GM12878 (cell line): ENCODE measurements at regions not wholly inside any gene's neighbourhood (a gene's known extent, or its start where the extent isn't known, plus 50 kb on each side); places are given as distances from the start of the nearest gene placed in this dataset.

ENCODE experiments used
- ATAC-seq: fragments of 200-7000 bp; cut with Tn5 transposase; 3 replicates; pipeline ENCODE4 v1.9.1; 2020; ENCODE audit warnings: mild to moderate bottlenecking, moderate library complexity
- BruUV-seq: library from RNA; stranded (reverse); fragments of 400-500 nt; replicated peaks from 2 replicates; lab custom pipeline; 2021; lab: Mats Ljungman, UMichigan
- CTCF ChIA-PET: fragments of 300-600 bp; sonication (Branson Sonifier 250); formaldehyde crosslinking; extraction: SDS; loops from one replicate; lab custom pipeline; 2021; ENCODE audit warnings: inconsistent platforms; lab: Yijun Ruan, JAX
- POLR2A ChIA-PET: fragments of 350-600 bp; formaldehyde crosslinking; extraction: SDS; loops from one replicate; lab custom pipeline; 2021; ENCODE audit warnings: inconsistent platforms; lab: Charles Lee
- RAD21 ChIA-PET: fragments of 300-600 bp; sonication (Branson Sonifier 250); formaldehyde crosslinking; loops from one replicate; lab custom pipeline; 2023; ENCODE audit warnings: antibody characterized with exemption; ENCODE audit not compliant: unreplicated experiment; lab: Charles Lee
- SMC1A ChIA-PET: fragments of 300-600 bp; sonication (Branson Sonifier 250); formaldehyde crosslinking; loops from one replicate; lab custom pipeline; 2023; ENCODE audit not compliant: unreplicated experiment, uncharacterized antibody; lab: Charles Lee
- DNase-seq: peaks from one replicate; pipeline ENCODE4 v3.0.0-alpha.2; 2011; ENCODE audit warnings: low read depth, low spot score
- FAIRE-seq: peaks from 3 replicates; lab custom pipeline; 2011; peaks lifted over from hg19 to GRCh38; lab: Jason Lieb, UNC
- H2AFZ ChIP-seq: 2 replicates; pipeline ENCODE4 v1.6.0; 2011; ENCODE audit warnings: low read depth, low read length, control low read depth; ENCODE audit not compliant: control insufficient read depth
- H3K27ac ChIP-seq: 2 replicates; pipeline ENCODE4 v1.5.1; 2011; ENCODE audit warnings: control low read depth; ENCODE audit not compliant: control insufficient read depth, insufficient read depth
- H3K27me3 ChIP-seq, 2 experiments: replicated peaks in 1 of 2; 2 replicates each; pipeline versions ENCODE4 v1.6.0 to v1.6.1; 2011; ENCODE audit warnings: low read length in 1 of 2; ENCODE audit not compliant: control insufficient read depth in 2 of 2, insufficient read depth in 2 of 2
- H3K36me3 ChIP-seq, 2 experiments: 2 replicates each; pipeline ENCODE4 v1.5.1; 2011; ENCODE audit warnings: low read length in 1 of 2; ENCODE audit not compliant: control insufficient read depth in 2 of 2, insufficient read depth in 2 of 2
- H3K4me1 ChIP-seq: 2 replicates; pipeline ENCODE4 v1.6.1; 2011; ENCODE audit warnings: mild to moderate bottlenecking, low read length, moderate library complexity, mixed read lengths; ENCODE audit not compliant: control insufficient read depth, insufficient read depth
- H3K4me2 ChIP-seq: 2 replicates; pipeline ENCODE4 v1.6.0; 2011; ENCODE audit warnings: control low read depth; ENCODE audit not compliant: control insufficient read depth, insufficient read depth
- H3K4me3 ChIP-seq: fragments of 200-600 bp; sonication (generic); 2 replicates; pipeline ENCODE4 v1.5.1; 2016
- H3K79me2 ChIP-seq: 2 replicates; pipeline ENCODE4 v1.6.0; 2011; ENCODE audit warnings: low read length; ENCODE audit not compliant: control insufficient read depth, insufficient read depth
- H3K9ac ChIP-seq: 2 replicates; pipeline ENCODE4 v1.8.0; 2011; ENCODE audit warnings: low read length, control low read depth, mixed read lengths; ENCODE audit not compliant: control insufficient read depth, insufficient read depth
- H3K9me3 ChIP-seq: replicated peaks from 3 replicates; pipeline ENCODE4 v1.5.1; 2011; ENCODE audit warnings: mild to moderate bottlenecking, low read length; ENCODE audit not compliant: control insufficient read depth, insufficient read depth
- H4K20me1 ChIP-seq: 2 replicates; pipeline ENCODE4 v1.6.0; 2011; ENCODE audit not compliant: control insufficient read depth, insufficient read depth
- BACH1 ChIP-seq: fragments of 450-650 bp; IDR thresholded peaks from 2 replicates; pipeline ENCODE4 v1.6.1; 2017; ENCODE audit warnings: mild to moderate bottlenecking, borderline replicate concordance
- CTCF ChIP-seq, 3 experiments: IDR thresholded peaks in 2 of 3; conservative IDR thresholded peaks in 1 of 3; 2 replicates each; pipeline ENCODE4 v1.5.1; 2011; ENCODE audit warnings: low read depth in 3 of 3, low read length in 3 of 3, mild to moderate bottlenecking in 3 of 3, control low read depth in 2 of 3, moderate library complexity in 2 of 3, inconsistent platforms in 1 of 3, mixed read lengths in 1 of 3; ENCODE audit not compliant: control insufficient read depth in 2 of 3, insufficient read depth in 1 of 3; ENCODE audit errors: extremely low read depth in 1 of 3
- IRF3 ChIP-seq: fragments of 450-650 bp; IDR thresholded peaks from 2 replicates; pipeline ENCODE4 v1.6.1; 2014; ENCODE audit warnings: mild to moderate bottlenecking
- WGBS: methylation state at CpG from one replicate; pipeline ENCODE4 v1.1.6; 2016; ENCODE audit warnings: low lambda C conversion rate; ENCODE audit not compliant: insufficient replicate concordance, insufficient coverage; ENCODE audit errors: missing lambda C conversion rate; 5-methylcytosine and 5-hydroxymethylcytosine counted together
- in situ Hi-C: fragments of 300-500 bp; cut with MboI; formaldehyde crosslinking; loops from 9 replicates; pipeline ENCODE4 v1.14.3; 2018; ENCODE audit warnings: mixed read lengths
- intact Hi-C: fragments of 100-400 bp; cut with micrococcal nuclease; formaldehyde crosslinking; loops from one replicate; pipeline ENCODE4 v1.14.2; 2022; ENCODE audit not compliant: unreplicated experiment

- ATAC-seq (no peak), DNase-seq (no peak), FAIRE-seq (no peak)
- Histone ChIP-seq H3K4me1 (no peaks in the 10 kb centered on the region), H3K36me3 (no peaks in the 10 kb centered on the region; a peak in 1 of 4 replicates), H3K4me2 (no peak overlapping the region), H4K20me1 (no peaks in the 10 kb centered on the region), H3K27me3 (no peaks in the 10 kb centered on the region), H3K9me3 (no peaks in the 10 kb centered on the region; the same call in 2 of the 3 replicates), H3K27ac (no peak overlapping the region), H3K4me3 (no peak overlapping the region), H3K9ac (no peak overlapping the region), H2AFZ (no peak overlapping the region), H3K79me2 (no peaks in the 10 kb centered on the region)
- intact Hi-C loops = no loop called here
- no peak for TF ChIP-seq BACH1
- no peak for TF ChIP-seq CTCF (IDR thresholded peaks at IDR 0.05 in 2 of 3, conservative IDR thresholded peaks at IDR 0.05 in 1 of 3; ENCODE audit: control insufficient read depth in 2 of 3, extremely low read depth in 1 of 3, insufficient read depth in 1 of 3, low read depth in 3 of 3, low read length in 3 of 3)
- TF ChIP-seq IRF3 = no peak
- in situ Hi-C loops = no loop called here
- ChIA-PET RAD21 (interaction anchor here (1.0 kb wide), 1 partner anchor 265 kb away, joined by 3 read pairs; no protein-coding TSS in a partner anchor), SMC1A (interaction anchor here (1.3 to 1.6 kb wide), 2 partner anchors 10 to 13 kb away, joined by 5 read pairs; no protein-coding TSS in a partner anchor), POLR2A (no interaction called here), CTCF (interaction anchor here (0.6 kb wide), 1 partner anchor 500 kb away, joined by 3 read pairs; no protein-coding TSS in a partner anchor)
- 46% methylated on average over 4 of the region's 4 CpGs for WGBS
- no TSS peak for BruUV-seq
Measured at GRCh38 chr2:138275881-138276280, 225.7 kb upstream of the SPOPL start.
